A549 (cell line): ENCODE measurements at regions not wholly inside any gene's neighbourhood (a gene's known extent, or its start where the extent isn't known, plus 50 kb on each side); places are given as distances from the start of the nearest gene placed in this dataset.

Source experiments
- ATAC-seq, 2 experiments: fragments of 200-7000 bp in 1 of 2; fragments of >200 bp in 1 of 2; cut with Nextera tagmentation in 1 of 2; cut with Tn5 transposase in 1 of 2; 3 replicates each; pipeline versions ENCODE4 v1.8.0 to v1.9.1; 2018 to 2020; ENCODE audit warnings: mild to moderate bottlenecking in 1 of 2, moderate library complexity in 1 of 2
- CTCF ChIA-PET: fragments of 300-600 bp; sonication (Branson Sonifier 250); formaldehyde crosslinking; extraction: SDS; loops from one replicate; lab custom pipeline; 2021; ENCODE audit warnings: antibody characterized with exemption, inconsistent platforms; lab: Yijun Ruan, JAX
- POLR2A ChIA-PET: fragments of 350-600 bp; formaldehyde crosslinking; extraction: SDS; loops from one replicate; lab custom pipeline; 2021; ENCODE audit warnings: antibody characterized with exemption, inconsistent platforms; lab: Yijun Ruan, JAX
- DNase-seq, 2 experiments: peaks; one replicate each; pipeline versions ENCODE4 v3.0.0 to v3.0.0-alpha.2; 2011 to 2016; ENCODE audit warnings: low read depth in 1 of 2, low spot score in 1 of 2
- FAIRE-seq: peaks from 2 replicates; lab custom pipeline; 2011; peaks lifted over from hg19 to GRCh38; lab: Jason Lieb, UNC
- H3K27ac ChIP-seq, 2 experiments: fragments of >200 bp; sonication (Bioruptor Twin); formaldehyde crosslinking; 3 replicates each; pipeline ENCODE4 v1.5.1; 2016 to 2017
- H3K4me1 ChIP-seq: fragments of >200 bp; sonication (Bioruptor Twin); formaldehyde crosslinking; 3 replicates; pipeline ENCODE4 v1.6.1; 2016
- H3K4me2 ChIP-seq: fragments of >200 bp; sonication (Bioruptor Twin); formaldehyde crosslinking; 3 replicates; pipeline ENCODE4 v1.6.1; 2016
- H3K4me3 ChIP-seq: fragments of >200 bp; sonication (Bioruptor Twin); formaldehyde crosslinking; 3 replicates; pipeline ENCODE4 v1.5.1; 2016
- H3K9me3 ChIP-seq: fragments of >200 bp; sonication (Bioruptor Twin); formaldehyde crosslinking; 3 replicates; pipeline ENCODE4 v1.6.1; 2016
- BHLHE40 ChIP-seq: IDR thresholded peaks from 2 replicates; pipeline ENCODE4 v1.6.1; 2012; ENCODE audit warnings: low read depth, low read length, inconsistent platforms
- CHD4 ChIP-seq: fragments of 200-600 bp; sonication (generic); IDR thresholded peaks from 2 replicates; pipeline ENCODE4 v1.6.1; 2016; ENCODE audit warnings: antibody characterized with exemption, mild to moderate bottlenecking, borderline replicate concordance
- E2F6 ChIP-seq: IDR thresholded peaks from 2 replicates; pipeline ENCODE4 v1.6.1; 2012; ENCODE audit warnings: low read depth, borderline replicate concordance
- EP300 ChIP-seq, 2 experiments: fragments of >200 bp; sonication (Bioruptor Twin); formaldehyde crosslinking; IDR thresholded peaks; 2 replicates in 1 of 2; 3 replicates in 1 of 2; pipeline ENCODE4 v1.6.1; 2016 to 2017
- ESRRA ChIP-seq: fragments of 150-350 bp; IDR thresholded peaks from 2 replicates; pipeline ENCODE4 v1.6.1; 2014; ENCODE audit warnings: mild to moderate bottlenecking, low read length, borderline replicate concordance
- FOSB ChIP-seq: fragments of 250-450 bp; sonication (Bioruptor Pico); IDR thresholded peaks from 2 replicates; pipeline ENCODE4 v1.5.0; 2020; ENCODE audit warnings: mild to moderate bottlenecking, moderate library complexity
- FOSL2 ChIP-seq, 2 experiments: fragments of 450-650 bp in 1 of 2; fragments of >200 bp in 1 of 2; sonication (Bioruptor Twin) in 1 of 2; formaldehyde crosslinking; IDR thresholded peaks; 2 replicates each; pipeline versions ENCODE4 v1.5.0 to v1.6.1; 2016 to 2020; ENCODE audit warnings: mild to moderate bottlenecking in 1 of 2, moderate library complexity in 1 of 2
- HMGXB4 ChIP-seq: fragments of 250-450 bp; sonication (Bioruptor Pico); IDR thresholded peaks from 2 replicates; pipeline ENCODE4 v1.5.0; 2021; ENCODE audit warnings: mild to moderate bottlenecking, moderate library complexity, borderline replicate concordance
- JUN ChIP-seq, 2 experiments: fragments of >200 bp; sonication (Bioruptor Twin); formaldehyde crosslinking; IDR thresholded peaks; 2 replicates in 1 of 2; 3 replicates in 1 of 2; pipeline ENCODE4 v1.6.1; 2016 to 2017
- JUNB ChIP-seq: fragments of >200 bp; sonication (Bioruptor Twin); formaldehyde crosslinking; IDR thresholded peaks from 2 replicates; pipeline ENCODE4 v1.6.1; 2016
- KDM1A ChIP-seq: fragments of 200-600 bp; sonication (generic); IDR thresholded peaks from 2 replicates; pipeline ENCODE4 v1.6.1; 2016; ENCODE audit warnings: low read depth, mild to moderate bottlenecking
- KDM5A ChIP-seq: fragments of 200-600 bp; sonication (generic); IDR thresholded peaks from 2 replicates; pipeline ENCODE4 v1.6.1; 2016; ENCODE audit warnings: antibody characterized with exemption, mild to moderate bottlenecking
- MAZ ChIP-seq: fragments of 150-350 bp; IDR thresholded peaks from 2 replicates; pipeline ENCODE4 v1.6.1; 2014; ENCODE audit warnings: antibody characterized with exemption, low read depth, low read length, borderline replicate concordance
- NFE2L2 ChIP-seq: fragments of 150-350 bp; conservative IDR thresholded peaks from 2 replicates; pipeline ENCODE4 v1.6.1; 2014; ENCODE audit warnings: low read length
- NPAS2 ChIP-seq: fragments of 250-450 bp; sonication (Bioruptor Pico); IDR thresholded peaks from 2 replicates; pipeline ENCODE4 v1.8.0; 2022; ENCODE audit warnings: mild to moderate bottlenecking, moderate library complexity, borderline replicate concordance
- NR3C1 ChIP-seq: fragments of >200 bp; sonication (Bioruptor Twin); formaldehyde crosslinking; IDR thresholded peaks from 3 replicates; pipeline ENCODE4 v1.6.1; 2017
- POLR2AphosphoS2 ChIP-seq: conservative IDR thresholded peaks from 2 replicates; pipeline ENCODE4 v1.6.1; 2012; ENCODE audit warnings: low read length, improper control_type of control experiment, inconsistent platforms
- RAD21 ChIP-seq, 2 experiments: fragments of >200 bp in 1 of 2; sonication (Bioruptor Twin) in 1 of 2; formaldehyde crosslinking in 1 of 2; IDR thresholded peaks in 1 of 2; conservative IDR thresholded peaks in 1 of 2; 2 replicates in 1 of 2; 3 replicates in 1 of 2; pipeline ENCODE4 v1.6.1; 2012 to 2018; ENCODE audit warnings: inconsistent platforms in 1 of 2
- RCOR1 ChIP-seq: fragments of 150-350 bp; IDR thresholded peaks from 2 replicates; pipeline ENCODE4 v1.6.1; 2014; ENCODE audit warnings: antibody characterized with exemption, low read length, low read depth
- REST ChIP-seq: fragments of 200-600 bp; sonication (generic); IDR thresholded peaks from 2 replicates; pipeline ENCODE4 v1.6.1; 2016; ENCODE audit warnings: antibody characterized with exemption, mild to moderate bottlenecking, moderate library complexity
- SMC3 ChIP-seq: fragments of >200 bp; sonication (Bioruptor Twin); formaldehyde crosslinking; IDR thresholded peaks from 3 replicates; pipeline ENCODE4 v1.6.1; 2018; ENCODE audit warnings: inconsistent platforms
- USF2 ChIP-seq: fragments of 450-650 bp; IDR thresholded peaks from 2 replicates; pipeline ENCODE4 v1.6.1; 2014; ENCODE audit warnings: antibody characterized with exemption
- ZC3H11A ChIP-seq: fragments of 450-650 bp; IDR thresholded peaks from 2 replicates; pipeline ENCODE4 v1.6.1; 2014; ENCODE audit warnings: antibody characterized with exemption, mild to moderate bottlenecking
- ZNF302 ChIP-seq: fragments of 250-450 bp; sonication (Bioruptor Pico); IDR thresholded peaks from 2 replicates; pipeline ENCODE4 v1.9.0; 2021; ENCODE audit warnings: inconsistent platforms, mild to moderate bottlenecking, moderate library complexity
- ZSCAN20 ChIP-seq: fragments of 250-450 bp; sonication (Bioruptor Pico); IDR thresholded peaks from 2 replicates; pipeline ENCODE4 v1.8.0; 2022; ENCODE audit warnings: mild to moderate bottlenecking, moderate library complexity
- WGBS: methylation state at CpG from one replicate; pipeline ENCODE4 v1.1.6; 2017; ENCODE audit errors: missing lambda C conversion rate; 5-methylcytosine and 5-hydroxymethylcytosine counted together

GRCh38 chr11:33646629-33647028 is 54.0 kb downstream of the C11orf91 start:
- Histone ChIP-seq H3K4me1 (peaks cover 11% of the 10 kb centered on the region), H3K4me3 (no peak overlapping the region), H3K27ac (no peak overlapping the region), H3K9me3 (no peaks in the 10 kb centered on the region), H3K4me2 (no peak overlapping the region)
- FAIRE-seq (no peak), DNase-seq (no peak), ATAC-seq (no peak)
- TF ChIP-seq ZSCAN20 (CRISPR knock-in tag) (no peak), NPAS2 (CRISPR knock-in tag) (no peak), MAZ (no peak), FOSB (CRISPR knock-in tag) (no peak), HMGXB4 (CRISPR knock-in tag) (no peak), ESRRA (no peak), JUN (IDR thresholded peaks at IDR 0.05) (no peak), JUNB (no peak), E2F6 (no peak), NFE2L2 (no peak)
- POLR2A ChIA-PET: no interaction called here
- CTCF ChIA-PET: interaction anchor here (0.7 kb wide), 1 partner anchor 27 kb away, joined by 3 read pairs; no protein-coding TSS in a partner anchor
- WGBS: 81% methylated on average over 3 of the region's 3 CpGs

GRCh38 chr11:33646168-33646567 is 54.5 kb downstream of the C11orf91 start:
- Histone ChIP-seq H3K9me3 (no peaks in the 10 kb centered on the region), H3K27ac (no peak overlapping the region), H3K4me3 (no peak overlapping the region), H3K4me1 (peaks cover 11% of the 10 kb centered on the region), H3K4me2 (no peak overlapping the region)
- ChIA-PET POLR2A (no interaction called here), CTCF (interaction anchor here (1.9 kb wide), 1 partner anchor 9 kb away, joined by 5 read pairs; no protein-coding TSS in a partner anchor)
- no peak for DNase-seq
- FAIRE-seq: no peak
- TF ChIP-seq USF2 (no peak), POLR2AphosphoS2 (no peak), HMGXB4 (CRISPR knock-in tag) (no peak), NR3C1 (no peak), BHLHE40 (no peak), CHD4 (no peak), ZC3H11A (no peak), EP300 (IDR thresholded peaks at IDR 0.05) (no peak), REST (no peak), SMC3 (no peak), ZNF302 (no peak), KDM5A (no peak), E2F6 (no peak), RAD21 (conservative IDR thresholded peaks at IDR 0.05 in 1 of 2, IDR thresholded peaks at IDR 0.05 in 1 of 2) (no peak), KDM1A (no peak), RCOR1 (no peak), FOSL2 (IDR thresholded peaks at IDR 0.05) (no peak), FOSL2 (CRISPR knock-in tag; IDR thresholded peaks at IDR 0.05) (no peak)
- no peak for ATAC-seq
- WGBS: 90% methylated on average over 4 of the region's 4 CpGs
